HG03066 (cell line): ENCODE measurements at regions not wholly inside any gene's neighbourhood (a gene's known extent, or its start where the extent isn't known, plus 50 kb on each side); places are given as distances from the start of the nearest gene placed in this dataset.

Experiments used
- ATAC-seq: cut with Tn5 transposase; IDR thresholded peaks from one replicate; pipeline ENCODE4 v1.9.1; 2021; ENCODE audit warnings: low read depth; ENCODE audit not compliant: unreplicated experiment

DNA sequence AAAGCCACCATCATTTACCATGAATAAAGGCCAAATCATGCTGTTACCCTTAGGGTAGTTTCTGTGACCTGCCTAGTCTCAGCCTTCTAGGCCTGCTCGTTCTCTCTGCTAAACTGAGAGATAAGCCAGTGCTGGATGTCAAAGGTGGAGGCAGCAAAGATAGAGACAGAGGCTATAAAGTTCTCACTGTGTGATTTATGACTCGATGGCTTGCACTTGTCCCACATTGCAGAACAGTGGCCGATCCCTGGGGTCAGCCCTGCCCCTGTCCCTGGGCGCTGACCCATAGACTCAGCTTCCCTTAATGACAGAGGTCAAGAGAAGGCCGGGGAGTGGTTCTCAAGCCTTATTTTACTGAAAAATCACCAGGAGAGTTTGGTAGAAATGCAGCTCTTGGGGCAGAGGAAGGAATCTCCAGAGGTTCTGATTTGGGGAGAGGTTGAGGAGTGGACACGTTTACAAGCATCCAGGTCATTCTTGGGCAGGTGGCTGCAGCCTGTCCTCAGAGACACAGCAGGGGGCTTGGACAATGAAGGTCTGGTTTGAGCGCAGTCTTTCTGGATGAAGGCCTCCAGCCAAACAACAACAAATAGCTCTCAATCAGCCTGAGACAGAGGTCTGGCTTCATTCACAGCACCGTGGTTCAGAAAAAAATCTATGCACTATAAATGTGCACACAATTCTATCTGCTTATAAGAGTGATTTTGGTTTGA is 143.5 kb downstream of the ACKR3 start:
- no peak for ATAC-seq

DNA sequence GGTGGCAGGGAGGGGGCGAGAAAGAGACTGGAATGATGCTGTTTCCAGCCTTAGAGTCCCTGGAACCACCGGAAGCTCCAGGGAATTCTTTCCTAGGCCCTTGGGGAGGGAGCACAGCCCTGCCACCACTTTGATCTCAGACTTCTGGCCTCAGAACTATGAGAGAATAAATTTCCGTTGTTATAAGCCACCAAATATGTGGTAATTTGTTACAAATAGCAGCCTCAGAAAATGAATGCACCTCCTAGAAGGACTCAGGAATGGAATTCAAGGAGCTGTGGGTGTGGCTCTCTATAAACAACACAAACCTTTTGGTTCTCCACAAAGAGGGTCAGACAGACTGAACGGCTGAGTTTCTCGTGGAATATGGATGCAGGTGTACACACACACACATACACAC is 144.5 kb downstream of the ACKR3 start:
- no peak for ATAC-seq

DNA sequence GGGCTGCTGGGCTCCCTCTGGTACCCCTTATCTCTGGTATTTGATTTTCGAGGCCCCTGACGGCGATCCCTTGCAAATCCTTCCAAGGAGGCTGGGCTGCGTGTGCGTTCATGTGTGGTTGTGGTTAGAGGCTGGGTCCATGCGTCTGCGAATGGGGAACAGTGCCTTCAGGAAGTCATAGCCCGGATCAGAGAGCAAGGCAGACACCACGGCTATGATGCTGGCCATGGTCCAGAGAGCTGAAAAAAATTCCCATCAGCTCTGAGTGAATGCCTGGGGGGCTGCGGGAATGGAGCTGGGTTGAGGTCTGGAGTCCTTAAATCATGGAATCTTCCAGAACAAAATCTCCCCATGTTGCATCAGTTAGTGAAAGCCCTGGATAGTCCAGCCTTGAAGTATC is 145.5 kb downstream of the ACKR3 start:
- ATAC-seq = no peak

DNA sequence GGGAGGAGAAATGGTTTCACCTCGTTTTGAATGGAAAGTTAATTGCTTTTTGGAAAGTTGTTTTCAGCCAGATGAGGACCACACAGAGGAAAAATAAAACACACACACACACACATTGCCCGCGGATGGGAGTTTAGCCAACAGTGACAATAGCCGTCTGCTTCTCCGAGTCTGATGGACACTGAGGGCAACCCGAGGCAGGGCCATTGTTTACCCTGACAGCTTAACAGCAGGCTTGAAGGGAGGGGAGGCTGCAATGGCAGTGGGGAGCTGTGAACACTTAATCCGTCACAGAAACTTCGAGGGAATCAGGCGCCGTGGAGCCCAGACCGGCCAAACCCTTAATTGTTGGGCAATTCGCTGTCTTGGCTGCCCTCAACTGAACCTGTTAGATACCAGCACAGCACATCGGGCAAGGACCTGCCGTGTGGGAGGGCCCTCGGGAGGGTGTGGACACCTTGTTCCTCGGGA is 145.9 kb downstream of the ACKR3 start:
- no peak for ATAC-seq

DNA sequence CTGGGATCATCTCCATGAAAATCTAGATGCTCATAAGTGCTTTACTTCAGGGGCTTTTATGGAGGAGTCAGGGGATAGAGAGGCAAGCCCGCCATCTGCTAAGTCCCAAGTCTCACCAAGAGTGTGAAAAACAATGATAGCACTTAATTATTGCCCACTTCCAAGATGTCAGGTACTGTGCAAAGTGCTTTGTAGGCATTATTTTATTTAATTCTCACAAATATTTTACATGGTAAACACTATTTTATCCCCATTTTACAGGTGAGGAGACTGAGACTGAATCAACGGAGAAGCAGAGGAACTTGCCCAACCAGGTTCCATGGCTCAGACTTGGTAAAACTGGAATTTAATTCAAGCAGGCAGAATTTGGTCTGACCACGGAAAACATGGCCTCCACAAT is 147.5 kb downstream of the ACKR3 start:
- ATAC-seq = no peak

DNA sequence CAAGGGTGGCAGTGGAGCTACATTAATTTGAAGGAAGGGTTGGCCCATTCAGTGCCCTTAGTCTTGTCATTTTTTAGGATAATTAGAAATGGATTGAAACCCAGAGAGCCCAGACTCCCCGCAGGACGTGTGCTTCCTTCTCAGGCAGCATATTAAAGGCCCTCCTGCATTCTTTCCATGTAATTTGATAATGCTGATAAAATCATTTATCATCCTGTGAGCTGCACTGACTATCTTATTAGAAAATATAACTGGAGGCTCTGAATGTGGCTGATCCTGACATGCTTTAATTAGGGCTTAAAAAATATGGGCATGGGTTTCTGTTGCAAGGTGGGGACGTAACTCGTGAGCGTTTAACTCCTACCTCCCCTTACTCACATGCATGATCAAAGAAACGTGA is 148.1 kb downstream of the ACKR3 start:
- ATAC-seq = no peak

DNA sequence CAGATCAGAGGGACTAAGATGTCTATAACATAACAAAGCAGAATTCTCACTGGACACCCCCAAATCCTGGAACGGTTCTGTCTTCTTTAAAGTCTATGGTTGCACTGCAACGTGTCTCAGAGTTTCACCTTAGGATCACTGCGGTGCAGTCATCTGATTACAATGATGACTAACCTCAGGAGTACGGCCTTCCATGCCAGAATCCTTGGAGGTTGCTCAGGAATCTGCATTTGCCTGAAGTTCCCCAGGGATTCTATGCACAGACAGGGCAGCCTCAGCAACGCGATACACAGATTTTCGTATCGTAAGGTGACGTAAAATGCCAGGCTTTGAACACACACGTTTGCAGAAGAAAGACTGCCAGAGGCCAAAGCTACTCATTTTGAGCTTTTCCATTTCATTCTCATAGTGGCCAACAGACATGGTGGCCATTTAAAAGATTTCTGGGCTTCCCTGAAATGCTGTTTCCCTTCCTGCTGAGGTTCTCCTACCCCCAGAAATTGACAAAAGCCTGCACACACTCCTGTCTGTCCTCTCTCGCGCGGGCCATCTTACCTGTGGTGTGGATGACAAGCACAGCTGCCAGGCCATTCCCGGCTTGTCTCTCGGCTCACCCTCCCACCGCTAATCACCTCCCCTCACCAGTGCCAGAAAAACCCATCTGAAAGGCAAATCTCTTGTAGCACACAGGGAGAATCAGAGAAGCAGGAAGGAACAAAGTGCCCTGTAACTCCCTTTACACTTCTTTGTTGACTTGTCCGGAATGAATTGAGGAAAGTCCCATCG is 148.8 kb downstream of the ACKR3 start:
- ATAC-seq = no peak

DNA sequence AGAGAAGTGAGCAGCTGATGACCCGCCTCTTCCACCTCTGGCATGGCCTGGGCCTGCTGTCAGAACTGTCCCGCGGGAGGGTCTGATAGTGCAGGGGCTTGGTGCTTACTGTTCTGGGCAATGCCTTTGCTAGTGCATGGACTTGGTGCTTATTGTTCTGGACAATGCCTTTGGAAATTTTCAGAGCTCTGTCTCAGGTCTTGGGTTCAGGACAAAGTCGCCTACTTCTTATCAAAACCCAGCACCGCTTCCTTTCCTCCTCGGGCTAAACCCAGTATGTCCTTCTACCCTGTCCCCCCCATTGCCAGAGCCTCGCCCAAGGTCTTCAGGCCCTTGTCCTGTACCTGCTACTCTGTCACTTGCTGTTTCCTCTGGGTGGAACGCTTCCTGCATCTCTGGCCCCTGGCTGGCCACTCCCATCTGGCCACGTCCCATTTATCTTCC is 149.6 kb downstream of the ACKR3 start:
- no peak for ATAC-seq

DNA sequence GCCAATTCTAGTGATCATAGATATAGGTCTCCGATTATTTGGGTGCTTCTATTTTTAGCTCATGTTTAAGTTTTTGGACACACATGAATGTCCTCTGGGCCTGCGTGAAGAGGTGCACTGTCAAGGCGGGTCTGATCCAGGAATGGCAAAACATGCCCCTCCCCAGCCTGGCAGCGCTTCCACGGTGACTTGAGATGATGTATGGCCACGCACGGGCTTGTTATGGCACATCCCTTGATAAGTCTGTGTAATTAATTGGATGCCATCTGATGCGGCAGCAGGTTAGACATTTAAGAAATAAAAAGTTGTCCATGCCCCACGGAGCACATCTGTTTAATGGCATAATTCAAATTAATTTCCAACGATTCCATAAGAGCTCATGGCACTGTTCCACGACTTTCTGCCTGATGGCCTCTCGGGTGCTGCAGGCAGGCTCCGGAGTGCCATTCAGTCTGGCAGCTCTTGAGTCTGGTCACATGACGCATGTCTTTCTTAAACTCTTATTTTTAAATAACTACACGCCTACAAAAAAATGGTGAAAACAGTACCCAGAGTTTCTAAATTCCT is 151.4 kb downstream of the ACKR3 start:
- no peak for ATAC-seq

DNA sequence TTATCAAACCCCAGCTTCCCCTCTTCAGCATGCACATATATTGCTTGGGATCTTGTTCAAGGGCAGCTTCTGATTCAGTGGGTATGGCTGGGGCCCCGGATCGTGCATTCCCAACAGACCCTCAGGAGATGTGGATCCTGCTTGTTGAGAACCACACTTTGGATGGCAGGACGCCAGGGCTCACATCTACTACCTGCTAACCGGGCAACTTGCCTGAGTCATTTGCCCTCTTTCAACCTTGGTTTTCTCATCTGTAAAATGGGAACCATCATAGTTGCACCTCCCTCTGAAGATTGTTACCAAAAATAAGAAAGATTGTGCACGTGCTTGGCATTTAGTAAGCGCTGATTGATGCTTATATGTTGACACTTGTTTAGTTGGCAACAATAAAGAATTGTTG is 154.6 kb downstream of the ACKR3 start:
- ATAC-seq = no peak

DNA sequence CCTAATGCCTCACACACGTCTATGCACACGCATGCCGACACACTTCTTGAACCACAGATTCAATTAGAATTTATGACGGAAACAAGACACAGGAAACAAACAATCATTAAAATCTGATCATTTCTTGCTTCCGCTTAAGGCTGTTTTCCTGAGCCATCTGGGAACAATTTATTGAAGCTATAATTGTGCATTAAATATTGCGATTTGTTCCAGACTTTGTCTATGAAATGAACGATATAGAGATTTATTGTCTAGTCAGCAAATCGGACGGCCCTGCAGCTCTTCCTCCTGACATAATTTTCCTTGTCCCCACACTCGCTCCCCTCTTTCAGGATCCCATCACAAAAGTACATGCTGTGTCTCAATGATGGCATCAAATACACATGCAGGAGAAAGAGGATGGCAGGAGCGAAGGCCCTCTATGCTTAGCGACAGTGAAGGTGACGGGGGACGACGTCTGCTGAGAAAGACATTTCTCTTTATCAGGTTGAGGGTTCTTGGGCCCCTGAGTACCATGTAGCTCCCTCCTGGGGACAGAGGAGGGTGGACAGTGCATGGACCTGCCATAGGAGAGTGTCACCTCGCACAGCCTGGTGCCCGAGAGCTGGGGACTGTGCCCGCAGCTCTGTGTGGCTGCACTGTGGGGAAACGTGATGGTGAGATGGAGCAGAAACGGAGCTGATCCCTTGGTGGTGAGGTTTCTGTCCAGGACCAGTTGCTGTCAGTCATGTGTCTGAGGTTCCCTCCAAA is 157.3 kb downstream of the ACKR3 start:
- no peak for ATAC-seq

DNA sequence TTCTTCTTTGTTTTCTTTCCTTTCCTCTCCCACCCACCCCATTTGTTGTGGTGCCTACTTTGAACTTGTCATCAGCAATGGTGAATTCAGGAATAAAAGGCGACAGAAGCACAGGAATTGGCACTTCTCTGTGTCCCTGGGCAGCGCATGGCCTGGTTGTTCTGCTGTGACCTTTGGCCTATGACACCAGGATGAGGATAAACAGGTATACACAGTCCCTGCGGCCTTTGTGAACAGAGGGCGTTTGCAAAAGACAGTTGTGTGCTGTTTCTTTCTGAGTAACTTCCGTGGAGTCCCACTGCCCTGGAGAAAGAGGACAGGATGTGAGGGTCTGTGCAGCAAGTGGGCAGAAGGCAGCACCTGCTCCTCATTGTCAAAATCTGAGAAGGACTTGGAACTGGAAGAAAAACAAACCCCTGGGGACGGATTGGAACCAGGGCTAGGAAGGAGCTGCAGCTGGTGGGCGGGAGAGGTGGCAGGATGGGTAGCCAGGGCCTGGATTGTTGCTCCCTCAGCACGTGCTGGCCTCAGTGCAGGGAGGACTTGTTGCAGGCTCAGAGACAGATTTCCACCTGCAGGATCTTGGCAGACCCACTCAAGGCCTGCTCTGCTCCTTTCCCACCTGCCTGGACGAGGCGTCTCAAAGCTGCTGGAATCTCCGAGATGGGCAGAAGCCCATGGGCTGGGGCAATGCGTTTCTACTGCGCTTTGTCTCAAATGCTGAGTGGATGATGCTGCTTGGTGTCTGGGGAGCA is 159.5 kb downstream of the ACKR3 start:
- no peak for ATAC-seq

DNA sequence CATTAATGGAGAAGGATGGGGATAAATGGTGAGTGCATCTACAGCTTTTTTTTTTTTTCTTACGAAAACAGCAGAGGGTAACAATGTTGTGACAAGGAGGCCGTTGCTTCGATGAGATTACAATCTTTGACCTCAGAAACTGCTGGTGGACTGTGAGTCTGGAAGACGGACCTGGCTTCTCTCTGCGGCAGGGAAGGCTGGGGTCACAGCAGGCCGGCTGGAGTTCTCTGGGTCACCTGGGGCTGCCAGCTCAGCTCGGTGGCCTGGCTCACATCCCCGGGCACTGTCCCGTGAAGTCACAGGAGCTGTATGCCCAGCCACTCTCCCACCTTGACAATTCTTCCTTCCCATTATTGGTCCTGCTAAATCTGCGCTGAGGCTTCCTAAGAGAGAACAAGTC is 160.8 kb downstream of the ACKR3 start:
- no peak for ATAC-seq

DNA sequence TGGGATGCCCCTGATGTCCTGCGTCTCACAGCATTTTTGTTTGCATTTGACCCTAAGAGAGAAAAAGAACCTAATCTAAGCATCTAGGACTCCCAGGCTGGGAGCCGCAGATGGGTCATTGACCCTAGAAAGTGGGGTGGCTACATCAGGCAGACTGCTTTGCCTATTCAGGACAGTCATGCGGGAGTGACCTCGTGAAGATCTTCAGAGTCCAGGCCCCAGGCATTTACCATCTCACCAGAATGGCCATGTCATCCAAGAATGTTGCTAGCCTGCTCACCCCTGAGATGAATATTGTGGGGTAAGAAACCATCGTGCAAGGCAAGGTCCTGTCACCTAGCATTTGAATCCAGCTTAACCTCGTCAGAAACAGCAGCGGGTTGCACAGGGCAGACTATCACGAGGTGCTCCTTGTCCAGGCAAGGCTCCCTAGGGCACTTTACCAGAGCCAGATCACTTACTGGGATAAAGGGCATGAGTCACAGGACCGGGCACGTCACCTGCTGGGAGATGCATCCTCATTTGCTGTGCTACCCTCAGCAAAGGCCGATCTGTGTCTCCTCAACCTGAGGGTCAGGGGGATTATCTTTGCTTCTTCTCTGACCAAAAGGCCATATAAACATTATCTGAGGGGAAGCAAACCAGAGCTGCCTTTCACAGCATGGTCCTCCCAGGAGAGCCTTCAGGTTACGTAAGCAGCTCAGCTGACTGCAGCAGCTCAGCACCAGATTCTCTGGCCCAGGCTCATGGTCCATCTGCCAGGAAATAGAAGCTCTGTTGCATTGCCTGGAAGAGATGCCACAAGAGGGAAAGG is 162.3 kb downstream of the ACKR3 start:
- ATAC-seq = no peak

DNA sequence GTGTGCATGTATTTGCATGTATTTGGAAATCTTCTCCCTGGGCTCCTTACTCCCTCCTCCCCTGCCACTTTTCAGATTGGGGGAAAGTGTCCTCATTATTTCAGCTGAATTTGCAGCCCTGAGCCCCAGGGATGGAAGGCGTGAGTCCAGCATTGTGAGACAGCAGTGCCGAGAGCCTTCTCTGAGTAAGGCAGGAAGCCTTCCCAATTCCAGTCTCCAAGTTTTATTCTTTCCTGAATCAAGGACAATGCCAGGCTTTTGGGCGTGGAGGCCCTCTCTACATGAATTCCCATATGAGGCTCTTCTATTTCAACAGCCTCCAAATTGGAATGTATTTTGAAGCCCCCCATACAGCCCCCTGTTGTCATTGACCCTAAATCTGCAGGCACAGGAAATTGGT is 163.5 kb downstream of the ACKR3 start:
- ATAC-seq = no peak

DNA sequence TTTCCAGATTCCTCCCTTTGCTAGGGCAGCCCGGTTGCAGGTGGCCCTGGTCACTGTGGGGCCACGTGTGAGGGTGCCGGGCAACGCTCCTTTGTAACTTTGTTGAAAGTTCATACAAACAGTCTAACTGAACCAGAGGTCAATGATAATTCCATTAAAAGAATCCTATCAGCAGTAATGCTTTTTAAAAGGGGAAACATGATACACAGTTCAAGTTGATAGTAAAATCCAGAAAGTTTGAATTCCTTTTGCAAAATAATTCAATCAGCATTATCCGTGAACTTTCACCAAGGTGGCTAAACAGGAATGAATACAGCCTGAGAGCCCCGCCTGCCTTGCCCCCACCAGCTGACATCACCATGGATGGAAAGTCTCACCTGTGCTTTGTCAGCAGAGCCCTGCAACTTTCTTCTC is 166.2 kb downstream of the ACKR3 start:
- ATAC-seq = no peak

DNA sequence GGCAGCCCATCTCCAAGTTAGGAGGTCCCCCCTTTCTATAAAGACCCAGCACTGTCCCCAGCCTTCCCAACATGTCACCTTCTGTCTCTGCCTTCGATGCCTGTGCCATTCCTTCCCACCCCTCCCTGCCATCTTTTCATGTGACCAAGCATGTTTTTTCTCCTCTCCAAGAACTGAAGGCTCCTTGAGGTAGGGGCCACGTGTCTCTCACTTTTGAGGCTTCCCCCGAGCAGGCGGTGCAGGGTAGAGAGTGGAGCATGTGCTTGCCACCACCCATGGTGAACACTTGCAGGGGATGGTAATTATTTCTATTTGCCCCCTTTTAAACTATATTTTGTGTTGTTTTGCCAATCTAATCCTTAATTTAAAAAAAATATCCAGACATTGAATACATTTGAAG is 168.4 kb downstream of the ACKR3 start:
- no peak for ATAC-seq

DNA sequence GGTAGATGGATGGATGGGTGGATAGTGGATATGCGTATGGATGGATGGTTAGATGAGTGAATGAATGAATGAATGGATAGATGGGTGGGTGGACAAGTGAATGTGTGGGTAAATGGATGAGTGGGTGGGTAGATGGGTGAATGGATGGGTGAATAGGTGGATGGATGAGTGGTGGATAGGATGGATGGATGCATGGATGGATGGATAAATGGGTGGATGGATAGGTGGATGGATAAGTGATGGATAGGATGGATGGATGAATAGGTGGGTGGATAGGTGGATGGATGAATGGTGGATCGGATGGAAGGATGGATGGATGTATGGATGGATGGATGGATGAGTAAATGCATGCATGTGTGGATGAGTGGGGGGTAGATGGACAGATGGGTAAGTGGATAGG is 169.3 kb downstream of the ACKR3 start:
- no peak for ATAC-seq

DNA sequence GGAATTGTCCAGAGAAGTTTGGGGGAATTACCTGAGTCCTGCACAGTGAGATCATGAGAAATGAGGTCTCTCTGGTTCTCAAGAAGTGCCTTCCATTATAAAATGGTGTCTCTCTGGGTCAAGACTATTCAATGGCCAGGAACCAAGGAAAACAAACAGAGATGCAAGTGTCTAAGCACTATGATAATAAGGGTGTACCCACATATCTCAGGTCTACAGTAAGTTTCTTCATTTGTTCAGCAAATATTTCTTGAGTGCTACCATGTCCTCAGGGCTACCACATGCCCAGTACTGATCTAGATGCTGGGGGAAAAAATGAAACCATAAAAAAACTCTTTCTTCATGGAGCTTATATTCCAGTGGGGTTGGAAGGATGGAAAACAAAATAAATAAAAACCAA is 170.0 kb downstream of the ACKR3 start:
- ATAC-seq = no peak

DNA sequence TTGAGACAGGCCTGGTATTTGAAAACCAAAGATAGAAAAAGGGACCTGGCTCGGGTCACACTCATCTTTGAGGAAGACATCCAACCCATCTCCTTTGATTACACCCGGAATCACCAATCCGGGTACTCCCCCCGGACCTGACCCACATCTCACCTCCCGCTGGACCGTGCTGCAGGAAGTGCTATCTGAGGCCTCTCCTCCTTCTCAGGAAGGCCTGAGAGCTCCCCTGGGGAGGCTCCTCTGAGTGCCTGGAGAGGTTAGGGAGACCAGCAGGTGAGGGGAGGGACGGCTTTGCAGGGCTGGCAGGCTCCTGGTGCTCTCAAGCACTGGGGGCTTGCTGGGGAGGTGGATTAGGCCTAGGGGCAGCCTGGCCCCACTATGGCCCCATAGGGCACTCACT is 170.9 kb downstream of the ACKR3 start:
- no peak for ATAC-seq
